ENCODE measurements at regions not wholly inside any gene's neighbourhood (a gene's known extent, or its start where the extent isn't known, plus 50 kb on each side); places are given as distances from the start of the nearest gene placed in this dataset.

- Mint-ChIP-seq H3K27ac (no peak overlapping the region), H3K9me3 (peaks cover 5 to 6% of the 10 kb centered on the region in 2 donors), H3K27me3 (ENCODE audit: low read depth in 2 of 2) (no peaks in the 10 kb centered on the region), H3K4me1 (no peaks in the 10 kb centered on the region), H3K36me3 (no peaks in the 10 kb centered on the region), H3K4me3 (no peak overlapping the region)
- H3K27me3 ChIP-seq (ENCODE audit: control insufficient read depth, insufficient read depth, low read length): no peaks in the 10 kb centered on the region
- H3K4me1 ChIP-seq (ENCODE audit: control insufficient read depth, insufficient read depth, low read length): no peaks in the 10 kb centered on the region
- H3K36me3 ChIP-seq (ENCODE audit: control insufficient read depth, insufficient read depth, low read length): no peaks in the 10 kb centered on the region
- intact Hi-C loops (cut with micrococcal nuclease): no loop called here
- no peaks in the 10 kb centered on the region for H3K9me3 ChIP-seq (ENCODE audit: control insufficient read depth, insufficient read depth, low read length)
- no peak overlapping the region for H3K27ac ChIP-seq (ENCODE audit: low read length)
- TF ChIP-seq CTCF (IDR thresholded peaks at IDR 0.05): no peak
- DNase-seq (no peak), ATAC-seq (no peak)
- 81% methylated on average over 2 of the region's 2 CpGs for WGBS (ENCODE audit: insufficient coverage)
- no peak overlapping the region for H3K4me3 ChIP-seq (ENCODE audit: low read length)
Observed at GRCh38 chr4:20327808-20328207, 76.1 kb downstream of the SLIT2 start.

GRCh38 chr4:20331642-20332041 is 79.9 kb downstream of the SLIT2 start:
- Mint-ChIP-seq H3K36me3 (no peaks in the 10 kb centered on the region), H3K9me3 (peaks cover 5 to 7% of the 10 kb centered on the region in 2 donors), H3K27ac (no peak overlapping the region), H3K4me1 (no peaks in the 10 kb centered on the region), H3K27me3 (ENCODE audit: low read depth in 2 of 2) (no peaks in the 10 kb centered on the region), H3K4me3 (no peak overlapping the region)
- Histone ChIP-seq H3K36me3 (ENCODE audit: control insufficient read depth, insufficient read depth, low read length) (no peaks in the 10 kb centered on the region), H3K9me3 (ENCODE audit: control insufficient read depth, insufficient read depth, low read length) (no peaks in the 10 kb centered on the region), H3K4me1 (ENCODE audit: control insufficient read depth, insufficient read depth, low read length) (no peaks in the 10 kb centered on the region), H3K27me3 (ENCODE audit: control insufficient read depth, insufficient read depth, low read length) (no peaks in the 10 kb centered on the region), H3K4me3 (ENCODE audit: low read length) (no peak overlapping the region), H3K27ac (ENCODE audit: low read length) (no peak overlapping the region)
- intact Hi-C loops (cut with micrococcal nuclease): no loop called here
- TF ChIP-seq CTCF (IDR thresholded peaks at IDR 0.05): no peak
- no peak for DNase-seq
- WGBS (ENCODE audit: insufficient coverage): no CpG with 5 or more reads among the region's 1 CpG
- ATAC-seq: no peak

GRCh38 chr4:20333141-20333715 is 81.5 kb downstream of the SLIT2 start:
- H3K27me3 Mint-ChIP-seq (ENCODE audit: low read depth in 2 of 2): no peaks in the 10 kb centered on the region
- H3K4me1 ChIP-seq (ENCODE audit: control insufficient read depth, insufficient read depth, low read length): no peaks in the 10 kb centered on the region
- H3K36me3 Mint-ChIP-seq: no peaks in the 10 kb centered on the region
- H3K27ac Mint-ChIP-seq: no peak overlapping the region
- WGBS (ENCODE audit: insufficient coverage): 100% methylated on average over 3 of the region's 3 CpGs
- no peak overlapping the region for H3K4me3 ChIP-seq (ENCODE audit: low read length)
- no peak for ATAC-seq
- H3K9me3 ChIP-seq (ENCODE audit: control insufficient read depth, insufficient read depth, low read length): no peaks in the 10 kb centered on the region
- no peak overlapping the region for H3K27ac ChIP-seq (ENCODE audit: low read length)
- peaks cover 7 to 8% of the 10 kb centered on the region in 2 donors for H3K9me3 Mint-ChIP-seq
- no peak for DNase-seq
- H3K36me3 ChIP-seq (ENCODE audit: control insufficient read depth, insufficient read depth, low read length): no peaks in the 10 kb centered on the region
- no peaks in the 10 kb centered on the region for H3K4me1 Mint-ChIP-seq
- H3K4me3 Mint-ChIP-seq: no peak overlapping the region
- intact Hi-C loops (cut with micrococcal nuclease): no loop called here
- TF ChIP-seq CTCF (IDR thresholded peaks at IDR 0.05): no peak
- H3K27me3 ChIP-seq (ENCODE audit: control insufficient read depth, insufficient read depth, low read length): no peaks in the 10 kb centered on the region

- intact Hi-C loops (cut with micrococcal nuclease): no loop called here
- no peak overlapping the region for H3K4me3 Mint-ChIP-seq
- WGBS (ENCODE audit: insufficient coverage): 60% methylated on average over 1 of the region's 1 CpG
- Histone ChIP-seq H3K27me3 (ENCODE audit: control insufficient read depth, insufficient read depth, low read length) (no peaks in the 10 kb centered on the region), H3K36me3 (ENCODE audit: control insufficient read depth, insufficient read depth, low read length) (no peaks in the 10 kb centered on the region), H3K9me3 (ENCODE audit: control insufficient read depth, insufficient read depth, low read length) (no peaks in the 10 kb centered on the region), H3K27ac (ENCODE audit: low read length) (no peak overlapping the region), H3K4me3 (ENCODE audit: low read length) (no peak overlapping the region), H3K4me1 (ENCODE audit: control insufficient read depth, insufficient read depth, low read length) (no peaks in the 10 kb centered on the region)
- no peaks in the 10 kb centered on the region for H3K4me1 Mint-ChIP-seq
- H3K27ac Mint-ChIP-seq: no peak overlapping the region
- TF ChIP-seq CTCF (IDR thresholded peaks at IDR 0.05): no peak
- no peaks in the 10 kb centered on the region for H3K36me3 Mint-ChIP-seq
- peaks cover 2 to 6% of the 10 kb centered on the region in 2 donors for H3K9me3 Mint-ChIP-seq
- DNase-seq (no peak), ATAC-seq (no peak)
- no peaks in the 10 kb centered on the region for H3K27me3 Mint-ChIP-seq (ENCODE audit: low read depth in 2 of 2)
Observed at GRCh38 chr4:20337261-20337664, 85.6 kb downstream of the SLIT2 start.

All from natural killer cell (primary cell).